Activated naive CD4-positive, alpha-beta T cell treated with anti-CD3 and anti-CD28 coated beads, Interleukin-2, amount 50 U/mL, for 72 hours (primary cell): ENCODE measurements at regions not wholly inside any gene's neighbourhood (a gene's known extent, or its start where the extent isn't known, plus 50 kb on each side); places are given as distances from the start of the nearest gene placed in this dataset.

Experiments used
- ATAC-seq, 2 donors: fragments of 150-1000 bp; cut with Tn5 transposase; 2 replicates each; pipeline ENCODE4 v1.10.0; 2021; ENCODE audit warnings: mild to moderate bottlenecking in 2 of 2, moderate library complexity in 2 of 2
- DNase-seq, 2 donors: peaks; one replicate each; pipeline ENCODE4 v3.0.0; 2021 to 2022; ENCODE audit warnings: low spot score in 2 of 2
- H3K27ac Mint-ChIP-seq, 2 donors: one replicate each; pipeline ENCODE4 v1.8.0; 2022; ENCODE audit warnings: mild to moderate bottlenecking in 2 of 2, mixed read lengths in 2 of 2
- H3K36me3 Mint-ChIP-seq, 2 donors: one replicate each; pipeline ENCODE4 v1.8.0; 2022; ENCODE audit warnings: mixed read lengths in 2 of 2
- H3K9me3 Mint-ChIP-seq, 2 donors: one replicate each; pipeline ENCODE4 v1.8.0; 2022; ENCODE audit warnings: mixed read lengths in 2 of 2

- H3K9me3 Mint-ChIP-seq, result peaks cover 6 to 22% of the 10 kb centered on the region in 2 donors
- no peak for DNase-seq
- no peak for ATAC-seq
- H3K36me3 Mint-ChIP-seq, result no peaks in the 10 kb centered on the region
- H3K27ac Mint-ChIP-seq, result no peak overlapping the region
These were observed 841.6 kb downstream of the MAT2B start for GRCh38 chr5:164346785-164347630.

GRCh38 chr5:164350236-164350635 is 844.8 kb downstream of the MAT2B start:
- H3K9me3 Mint-ChIP-seq, result peaks cover 6 to 22% of the 10 kb centered on the region in 2 donors
- H3K27ac Mint-ChIP-seq, result no peak overlapping the region
- no peaks in the 10 kb centered on the region for H3K36me3 Mint-ChIP-seq
- no peak for DNase-seq
- no peak for ATAC-seq

GRCh38 chr5:164351245-164351834 is 845.9 kb downstream of the MAT2B start:
- Mint-ChIP-seq H3K36me3 (no peaks in the 10 kb centered on the region), H3K9me3 (peaks cover 6 to 22% of the 10 kb centered on the region in 2 donors), H3K27ac (no peak overlapping the region)
- DNase-seq (no peak), ATAC-seq (no peak)

GRCh38 chr5:164352695-164353094 is 847.3 kb downstream of the MAT2B start:
- ATAC-seq (no peak), DNase-seq (no peak)
- peaks cover 0 to 15% of the 10 kb centered on the region in 2 donors for H3K9me3 Mint-ChIP-seq
- H3K27ac Mint-ChIP-seq, result no peak overlapping the region
- H3K36me3 Mint-ChIP-seq, result no peaks in the 10 kb centered on the region

GRCh38 chr5:164353155-164353554 is 847.7 kb downstream of the MAT2B start:
- DNase-seq, result no peak
- no peaks in the 10 kb centered on the region for H3K36me3 Mint-ChIP-seq
- peaks cover 0 to 15% of the 10 kb centered on the region in 2 donors for H3K9me3 Mint-ChIP-seq
- H3K27ac Mint-ChIP-seq, result no peak overlapping the region
- ATAC-seq, result no peak

GRCh38 chr5:164354139-164354751 is 848.8 kb downstream of the MAT2B start:
- DNase-seq (no peak), ATAC-seq (no peak)
- Mint-ChIP-seq H3K36me3 (no peaks in the 10 kb centered on the region), H3K27ac (no peak overlapping the region), H3K9me3 (peaks cover 0 to 13% of the 10 kb centered on the region in 2 donors)

GRCh38 chr5:164355267-164355830 is 849.9 kb downstream of the MAT2B start:
- Mint-ChIP-seq H3K36me3 (no peaks in the 10 kb centered on the region), H3K27ac (no peak overlapping the region), H3K9me3 (peaks cover 4 to 9% of the 10 kb centered on the region in 2 donors)
- no peak for DNase-seq
- ATAC-seq, result no peak

- H3K36me3 Mint-ChIP-seq, result no peaks in the 10 kb centered on the region
These were observed 851.4 kb downstream of the MAT2B start for GRCh38 chr5:164356790-164357189.

GRCh38 chr5:164357395-164358033 is 852.1 kb downstream of the MAT2B start:
- DNase-seq, result no peak
- no peak overlapping the region for H3K27ac Mint-ChIP-seq

More at GRCh38 chr5:164356790-164357189, 851.4 kb downstream of the MAT2B start:
- Mint-ChIP-seq H3K27ac (no peak overlapping the region), H3K9me3 (peaks cover 4% of the 10 kb centered on the region in 2 donors)
- DNase-seq (no peak), ATAC-seq (no peak)

GRCh38 chr5:164358531-164359259 is 853.3 kb downstream of the MAT2B start:
- Mint-ChIP-seq H3K9me3 (peaks cover 4 to 7% of the 10 kb centered on the region in 2 donors), H3K36me3 (no peaks in the 10 kb centered on the region), H3K27ac (no peak overlapping the region)
- ATAC-seq, result no peak
- DNase-seq, result no peak

More at GRCh38 chr5:164357395-164358033, 852.1 kb downstream of the MAT2B start:
- no peak for ATAC-seq
- peaks cover 4 to 7% of the 10 kb centered on the region in 2 donors for H3K9me3 Mint-ChIP-seq
- H3K36me3 Mint-ChIP-seq, result no peaks in the 10 kb centered on the region

GRCh38 chr5:164359260-164360255 is 854.1 kb downstream of the MAT2B start:
- ATAC-seq (no peak), DNase-seq (no peak)
- H3K27ac Mint-ChIP-seq, result no peak overlapping the region
- H3K9me3 Mint-ChIP-seq, result peaks cover 4 to 7% of the 10 kb centered on the region in 2 donors
- no peaks in the 10 kb centered on the region for H3K36me3 Mint-ChIP-seq

- H3K9me3 Mint-ChIP-seq, result peaks cover 4 to 11% of the 10 kb centered on the region in 2 donors
- no peak for DNase-seq
- no peak for ATAC-seq
- H3K27ac Mint-ChIP-seq, result no peak overlapping the region
- no peaks in the 10 kb centered on the region for H3K36me3 Mint-ChIP-seq
These were observed 855.2 kb downstream of the MAT2B start for GRCh38 chr5:164360589-164360988.

GRCh38 chr5:164361986-164362385 is 856.6 kb downstream of the MAT2B start:
- no peak for DNase-seq
- Mint-ChIP-seq H3K36me3 (no peaks in the 10 kb centered on the region), H3K9me3 (peaks cover 4 to 11% of the 10 kb centered on the region in 2 donors), H3K27ac (no peak overlapping the region)
- no peak for ATAC-seq

- Mint-ChIP-seq H3K9me3 (peaks cover 4 to 11% of the 10 kb centered on the region in 2 donors), H3K27ac (no peak overlapping the region), H3K36me3 (no peaks in the 10 kb centered on the region)
- ATAC-seq, result no peak
- no peak for DNase-seq
These were observed 857.4 kb downstream of the MAT2B start for GRCh38 chr5:164362835-164363234.
